AG04450 (cell line): ENCODE measurements at regions not wholly inside any gene's neighbourhood (a gene's known extent, or its start where the extent isn't known, plus 50 kb on each side); places are given as distances from the start of the nearest gene placed in this dataset.

ENCODE experiments used
- CTCF ChIA-PET: fragments of 300-600, 350-600 bp; formaldehyde crosslinking; extraction: SDS; loops from one replicate; lab custom pipeline; 2022; ENCODE audit warnings: antibody characterized with exemption, inconsistent platforms; lab: Charles Lee
- POLR2A ChIA-PET: fragments of 350-600 bp; formaldehyde crosslinking; extraction: SDS; loops from one replicate; lab custom pipeline; 2021; ENCODE audit warnings: antibody characterized with exemption, inconsistent platforms; lab: Yijun Ruan, JAX
- DNase-seq: peaks from one replicate; pipeline ENCODE4 v3.0.0-alpha.2; 2011; ENCODE audit warnings: low read depth, low spot score
- H3K27ac ChIP-seq: one replicate; pipeline ENCODE4 v1.5.1; 2012; ENCODE audit warnings: low read depth, low read length, control low read depth
- H3K27me3 ChIP-seq: one replicate; pipeline ENCODE4 v1.6.0; 2012; ENCODE audit warnings: low read length; ENCODE audit not compliant: control insufficient read depth, insufficient read depth
- H3K4me3 ChIP-seq: 2 replicates; pipeline ENCODE4 v1.5.1; 2011; ENCODE audit warnings: mild to moderate bottlenecking, low read depth, low read length, control low read depth
- H3K9me3 ChIP-seq: 2 replicates; pipeline ENCODE4 v1.5.1; 2012; ENCODE audit warnings: low read length; ENCODE audit not compliant: control insufficient read depth, insufficient read depth
- CTCF ChIP-seq: IDR thresholded peaks from 2 replicates; pipeline ENCODE4 v1.5.1; 2011; ENCODE audit warnings: low read depth, low read length, control low read depth, inconsistent platforms

GRCh38 chr6:67680297-67680932 lies 954.7 kb upstream of the ADGRB3 start:
- H3K4me3 ChIP-seq = no peak overlapping the region
- POLR2A ChIA-PET = no interaction called here
- H3K27me3 ChIP-seq = no peaks in the 10 kb centered on the region
- TF ChIP-seq CTCF = no peak
- CTCF ChIA-PET = no interaction called here
- H3K27ac ChIP-seq = no peak overlapping the region
- no peaks in the 10 kb centered on the region for H3K9me3 ChIP-seq
- DNase-seq = no peak

GRCh38 chr6:67679566-67680296 lies 955.4 kb upstream of the ADGRB3 start:
- TF ChIP-seq CTCF = no peak
- H3K9me3 ChIP-seq = no peaks in the 10 kb centered on the region; the same call in 1 of the 2 replicates
- ChIA-PET POLR2A (no interaction called here), CTCF (no interaction called here)
- H3K4me3 ChIP-seq = no peak overlapping the region
- no peak overlapping the region for H3K27ac ChIP-seq
- H3K27me3 ChIP-seq = no peaks in the 10 kb centered on the region
- DNase-seq = no peak

GRCh38 chr6:67676892-67677291 lies 958.2 kb upstream of the ADGRB3 start:
- no peak for TF ChIP-seq CTCF
- no peak for DNase-seq
- CTCF ChIA-PET = no interaction called here
- Histone ChIP-seq H3K27me3 (no peaks in the 10 kb centered on the region), H3K9me3 (peaks cover 3% of the 10 kb centered on the region), H3K27ac (no peak overlapping the region), H3K4me3 (no peak overlapping the region)
- POLR2A ChIA-PET = no interaction called here

- no peaks in the 10 kb centered on the region for H3K27me3 ChIP-seq
- TF ChIP-seq CTCF = no peak
- no peak for DNase-seq
- no peak overlapping the region for H3K27ac ChIP-seq
- H3K4me3 ChIP-seq = no peak overlapping the region
- H3K9me3 ChIP-seq = no peaks in the 10 kb centered on the region; the same call in 1 of the 2 replicates
- CTCF ChIA-PET = interaction anchor here (1.0 kb wide), 1 partner anchor 29 kb away, joined by 3 read pairs; no protein-coding TSS in a partner anchor
- POLR2A ChIA-PET = no interaction called here
Observed at GRCh38 chr6:67667637-67668422, 967.3 kb upstream of the ADGRB3 start.
